Ureter (tissue), 1 donor: ENCODE measurements at regions not wholly inside any gene's neighbourhood (a gene's known extent, or its start where the extent isn't known, plus 50 kb on each side); places are given as distances from the start of the nearest gene placed in this dataset.
"Not testable (repeated sequence)": the region's sequence is repeated elsewhere in the genome, so short reads cannot be mapped to it uniquely, and the experiment has no call there.

ENCODE experiments used
- DNase-seq: peaks from one replicate; pipeline ENCODE4 v3.0.0-alpha.2; 2020; ENCODE audit warnings: low spot score
- donor health status: DM: yes; HTN: yes; CAD: no.

- DNase-seq, result no peak
These were observed 765.8 kb upstream of the POM121L12 start for GRCh38 chr7:52269669-52270068.

DNA sequence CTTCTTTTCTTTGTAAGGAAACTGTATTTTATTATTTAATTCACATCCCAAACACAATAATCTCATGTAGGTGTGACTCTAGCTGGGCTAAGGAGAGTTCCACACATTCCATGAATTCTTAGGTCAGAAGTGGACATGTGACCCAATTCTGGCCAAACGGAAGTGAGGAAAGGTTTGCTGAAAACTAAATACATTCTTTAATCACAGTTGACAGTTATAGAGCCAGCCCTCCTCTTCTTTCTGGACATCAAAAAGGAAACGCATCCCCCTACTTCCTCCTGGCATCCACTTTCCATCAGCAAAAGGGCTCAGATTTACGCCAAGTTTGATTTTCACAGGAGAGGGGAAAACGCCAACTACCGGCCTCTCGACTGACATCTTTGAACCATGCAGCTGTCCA lies 774.4 kb upstream of the POM121L12 start:
- DNase-seq, result no peak

DNA sequence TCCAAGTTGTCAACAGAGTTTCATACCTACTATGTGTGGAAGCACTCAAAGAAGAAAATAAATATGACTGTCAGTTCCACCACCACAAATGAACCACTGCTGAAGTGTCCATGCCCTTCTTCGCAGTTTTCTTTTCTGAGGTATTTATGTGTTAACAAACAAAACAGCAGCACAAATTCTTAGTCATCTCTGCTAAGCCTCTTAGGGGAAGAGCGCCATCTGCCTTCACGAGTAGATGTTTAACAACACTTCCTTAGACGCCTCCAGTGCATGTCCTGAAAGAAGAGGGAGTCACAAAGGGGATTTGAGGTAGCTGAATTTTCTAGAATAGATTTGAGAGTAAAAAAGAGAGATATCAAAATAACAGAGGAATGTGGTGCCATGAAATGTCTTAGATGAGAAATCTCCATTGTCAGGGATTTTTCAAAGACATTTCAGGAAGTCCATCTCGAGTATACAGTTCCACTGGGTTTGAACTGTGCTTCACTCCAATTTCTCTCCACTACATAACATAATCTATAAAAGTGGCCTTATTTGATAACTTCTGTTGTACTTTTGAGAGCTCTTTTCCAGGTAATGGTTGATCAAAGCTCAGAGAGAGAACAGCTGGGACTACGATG lies 775.3 kb upstream of the POM121L12 start:
- DNase-seq, result no peak

GRCh38 chr7:52257890-52258289 lies 777.5 kb upstream of the POM121L12 start:
- DNase-seq, result peak; percentile 63

GRCh38 chr7:52254396-52255010 lies 780.9 kb upstream of the POM121L12 start:
- DNase-seq, result no peak

- no peak for DNase-seq
These were observed 781.5 kb upstream of the POM121L12 start for GRCh38 chr7:52253953-52254352.

GRCh38 chr7:52249741-52250140 lies 785.7 kb upstream of the POM121L12 start:
- no peak for DNase-seq

DNA sequence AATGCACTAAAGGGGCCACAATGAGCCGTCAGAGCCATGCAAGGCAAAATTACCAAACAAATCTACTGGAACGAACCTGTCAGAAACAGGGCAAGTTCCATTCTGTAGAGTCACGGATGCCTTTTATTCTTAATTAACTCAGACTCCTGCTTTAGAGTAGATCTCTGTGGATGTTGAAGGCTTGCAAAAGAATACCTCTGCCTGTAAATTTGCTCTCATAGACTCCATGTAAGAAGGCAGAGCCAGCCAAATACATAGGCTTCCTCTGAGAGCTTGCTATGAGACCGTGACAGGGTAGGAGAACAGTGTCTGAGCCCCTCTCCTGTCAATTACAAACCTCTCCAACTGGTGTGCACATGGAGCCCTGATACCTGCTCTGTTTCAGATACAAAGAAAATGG lies 787.9 kb upstream of the POM121L12 start:
- DNase-seq, result no peak

DNA sequence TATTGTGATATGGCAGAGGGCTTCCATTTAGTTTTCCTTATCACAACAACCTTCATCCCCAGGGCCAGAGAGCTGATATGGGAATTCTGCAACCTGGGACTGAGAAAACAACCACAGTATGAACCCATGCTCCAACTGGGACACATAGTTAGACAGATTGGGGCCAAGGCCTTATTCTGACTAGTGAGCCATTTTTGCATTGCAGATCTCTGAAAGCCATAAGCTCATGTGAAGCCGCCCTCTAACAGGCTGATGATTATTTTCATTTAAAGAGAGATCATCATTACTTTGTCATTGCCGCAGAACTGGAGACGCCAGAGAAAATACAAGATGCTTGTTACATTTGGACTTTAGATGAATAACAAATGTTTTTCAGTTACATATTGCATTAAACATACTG lies 791.7 kb upstream of the POM121L12 start:
- no peak for DNase-seq

DNA sequence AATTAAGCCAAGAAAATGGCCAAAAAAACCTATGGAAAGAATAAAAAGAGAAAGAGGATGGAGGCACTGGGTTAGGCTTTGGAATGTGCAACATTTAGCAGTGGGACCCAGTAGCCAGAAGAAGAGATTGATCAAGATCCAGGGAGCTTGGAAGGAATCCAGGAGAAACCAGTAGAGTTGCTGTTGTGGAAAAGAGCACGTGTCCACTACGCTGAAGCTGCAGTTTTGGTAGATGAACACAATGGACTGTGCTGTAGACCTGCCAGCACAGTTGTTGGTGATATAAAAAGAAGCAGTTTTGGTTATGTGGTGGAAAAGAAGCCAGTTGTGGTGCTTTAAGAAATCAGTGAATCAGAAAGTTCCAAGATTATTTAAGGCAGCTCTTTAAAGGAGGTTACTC lies 802.2 kb upstream of the POM121L12 start:
- no peak for DNase-seq

- DNase-seq, result no peak
These were observed 823.5 kb upstream of the POM121L12 start for GRCh38 chr7:52211930-52212329.

DNA sequence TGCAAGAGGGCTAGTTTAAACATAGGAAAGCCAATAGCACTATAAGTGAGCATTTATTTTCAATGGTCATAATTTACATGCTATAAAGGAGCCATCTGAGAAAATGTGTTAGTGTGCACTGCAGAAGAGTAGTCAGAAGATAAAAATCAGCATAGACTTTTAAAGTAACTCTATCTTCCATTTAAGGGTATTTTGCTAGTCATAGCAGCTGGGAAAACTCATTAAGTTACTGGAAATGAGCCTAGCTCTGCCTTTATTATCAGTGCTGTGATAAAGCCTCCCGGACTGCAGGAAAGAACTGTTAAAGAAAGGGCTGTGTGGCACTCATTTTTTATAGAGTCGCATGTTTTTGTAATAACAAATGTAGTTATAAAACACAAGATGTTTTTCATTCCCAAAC lies 825.8 kb upstream of the POM121L12 start:
- no peak for DNase-seq

DNA sequence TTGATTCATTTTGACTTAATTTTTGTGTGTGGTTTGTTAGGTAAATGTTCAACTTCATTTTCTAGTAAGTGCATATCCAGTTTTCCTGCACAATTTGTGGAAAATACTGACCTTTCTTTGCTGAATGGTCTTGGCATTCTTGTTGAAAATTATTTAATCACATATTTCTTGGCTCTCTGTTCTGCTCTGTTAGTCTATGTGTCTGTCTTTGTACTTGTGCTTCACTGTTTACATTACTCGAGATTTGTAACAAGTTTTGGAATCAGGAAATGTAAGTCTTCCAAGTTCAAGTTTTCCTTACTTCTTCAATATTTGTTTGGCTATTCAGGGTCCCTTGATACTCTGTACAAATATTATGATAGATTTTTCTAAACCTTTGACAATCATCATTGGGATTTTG lies 838.2 kb upstream of the POM121L12 start:
- DNase-seq, result no peak

DNA sequence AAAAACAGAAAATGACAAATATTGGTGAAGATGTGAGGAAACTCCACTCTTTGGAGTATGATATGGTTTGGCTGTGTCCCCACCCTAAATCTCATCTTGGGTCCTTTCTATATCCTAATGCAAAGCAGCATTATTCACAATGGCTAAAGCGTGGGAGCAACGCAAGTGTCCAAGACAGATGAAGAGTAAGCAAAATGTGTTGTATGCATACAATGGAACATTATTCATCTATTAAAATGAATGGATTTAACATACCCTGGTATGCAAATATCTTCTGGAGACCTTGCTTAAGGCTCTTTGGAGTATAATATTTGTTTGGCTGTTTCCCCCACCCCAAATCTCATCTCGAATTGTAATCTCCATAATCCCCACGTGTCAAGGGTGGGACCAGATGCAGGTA lies 839.8 kb upstream of the POM121L12 start:
- DNase-seq, result no peak

DNA sequence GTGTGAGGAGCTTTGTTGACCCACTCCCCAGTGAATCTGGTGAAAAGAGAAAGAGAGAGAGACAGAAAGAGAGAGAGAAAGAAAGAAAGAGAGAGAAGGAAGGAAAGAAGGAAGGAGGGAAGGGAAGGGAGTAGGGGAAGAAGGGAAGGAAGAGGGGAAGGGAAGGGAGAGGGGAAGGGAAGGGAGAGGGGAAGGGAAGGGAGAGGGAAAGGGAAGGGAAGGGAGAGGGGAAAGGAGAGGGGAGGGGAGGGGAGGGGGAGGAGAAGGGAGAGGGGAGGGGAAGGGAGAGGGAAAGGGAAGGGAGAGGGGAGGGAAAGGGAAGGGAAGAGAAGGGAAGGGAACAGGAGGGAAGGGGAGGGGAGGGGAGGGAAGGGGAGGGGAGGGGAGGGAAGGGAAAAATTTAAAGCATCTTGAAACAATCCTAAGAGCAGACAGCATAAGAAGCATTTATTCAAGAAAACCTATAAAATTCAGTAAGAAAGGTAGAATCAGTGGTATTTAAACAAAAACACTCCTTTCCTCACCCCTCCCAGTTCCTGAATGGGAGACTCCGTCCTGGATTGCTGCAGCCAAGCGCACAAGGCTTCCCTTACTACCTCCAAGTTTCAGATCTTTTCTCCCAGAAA lies 846.2 kb upstream of the POM121L12 start:
- DNase-seq, result no peak

DNA sequence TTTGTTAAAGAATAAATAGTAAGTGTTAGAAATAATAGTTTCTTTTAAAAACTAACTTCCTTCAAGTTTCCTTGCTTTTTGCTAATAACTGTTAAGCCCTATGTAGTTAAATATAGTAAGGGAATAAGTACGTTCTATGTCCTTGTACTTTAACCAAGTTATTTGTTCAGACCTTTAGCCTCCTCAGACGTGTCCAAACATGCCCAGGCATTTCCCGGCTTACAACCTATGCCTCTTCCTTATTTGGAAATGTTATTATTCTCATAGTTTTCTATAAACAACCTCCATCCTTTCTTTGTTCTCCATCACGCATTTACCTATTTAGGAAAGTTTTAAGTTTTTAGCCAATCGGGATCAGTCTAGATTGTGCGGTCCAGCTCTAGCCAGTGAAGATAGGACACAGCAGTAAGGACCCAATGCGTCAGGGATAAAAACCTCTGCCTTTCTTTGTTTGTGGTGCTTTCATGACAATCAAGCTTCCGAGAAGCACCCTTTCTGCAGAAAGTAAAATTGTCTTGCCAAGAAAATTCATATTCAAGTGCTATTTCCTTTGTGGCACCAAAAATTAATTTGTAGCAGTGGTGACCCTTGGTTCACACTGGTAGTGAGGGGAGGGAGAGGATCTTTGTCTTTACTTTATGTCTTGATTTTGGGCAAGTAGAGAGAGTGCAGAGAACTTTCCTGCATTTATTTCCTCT lies 851.3 kb upstream of the POM121L12 start:
- DNase-seq, result no peak

GRCh38 chr7:52179934-52180333 lies 855.5 kb upstream of the POM121L12 start:
- DNase-seq, result no peak

DNA sequence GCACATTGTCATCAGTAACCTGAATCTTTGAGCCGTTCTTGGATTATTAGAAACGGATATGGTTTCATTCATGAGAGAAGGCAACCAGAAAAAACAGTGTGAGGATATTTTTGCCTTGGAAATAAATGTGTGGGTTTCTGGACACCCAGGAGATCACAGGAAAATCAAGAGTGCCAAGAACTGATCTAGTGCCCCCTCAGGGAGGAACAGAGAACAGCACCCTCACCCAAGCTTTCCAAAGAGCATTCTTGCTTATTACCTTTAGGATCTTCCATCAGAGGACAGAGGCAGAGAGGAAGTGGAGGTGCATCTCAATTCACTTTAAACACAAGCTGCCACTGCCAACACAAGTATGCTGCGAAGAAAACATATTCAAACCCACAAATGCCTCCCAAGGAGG lies 851.5 kb upstream of the COBL start:
- DNase-seq, result no peak

- DNase-seq, result no peak
These were observed 846.7 kb upstream of the COBL start for GRCh38 chr7:52163311-52163710.

- DNase-seq, result no peak
These were observed 844.9 kb upstream of the COBL start for GRCh38 chr7:52161483-52161882.

GRCh38 chr7:52159421-52159820 lies 842.8 kb upstream of the COBL start:
- DNase-seq, result not testable (repeated sequence)

- no peak for DNase-seq
These were observed 837.8 kb upstream of the COBL start for GRCh38 chr7:52154382-52154781.

DNA sequence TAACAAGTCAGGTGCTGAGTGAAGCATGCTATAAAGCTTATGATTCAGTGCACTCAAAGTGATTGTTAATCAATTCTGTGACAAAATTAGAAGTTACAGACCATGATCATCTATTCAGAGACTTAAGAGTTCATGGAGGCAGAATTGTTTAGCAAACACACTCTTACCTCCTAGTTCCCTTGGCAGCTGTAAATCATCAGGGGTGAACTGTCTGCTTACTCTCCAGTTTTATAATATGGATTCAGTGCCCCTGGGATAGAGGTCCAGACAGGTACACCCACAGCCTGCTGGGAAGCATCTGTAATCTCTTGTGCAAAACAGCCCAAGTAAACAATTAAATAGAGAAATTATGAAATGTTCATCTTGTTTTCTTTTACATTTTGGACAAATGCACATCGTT lies 835.0 kb upstream of the COBL start:
- DNase-seq, result no peak
